ENCODE measurements at regions not wholly inside any gene's neighbourhood (a gene's known extent, or its start where the extent isn't known, plus 50 kb on each side); places are given as distances from the start of the nearest gene placed in this dataset.
A peak's percentile ranks its signal among the peaks of the same experiment; 100 is the strongest.
"Not testable (repeated sequence)": the region's sequence is repeated elsewhere in the genome, so short reads cannot be mapped to it uniquely, and the experiment has no call there.

- no peak for DNase-seq
These were observed 1889.1 kb upstream of the AGA start for GRCh38 chr4:179331362-179331761.

GRCh38 chr4:179344861-179345260 is 1902.6 kb upstream of the AGA start:
- no peak for DNase-seq

- DNase-seq, result no peak
These were observed 1910.0 kb upstream of the AGA start for GRCh38 chr4:179352221-179352620.

- DNase-seq, result no peak
These were observed 1911.5 kb upstream of the AGA start for GRCh38 chr4:179353786-179354185.

- DNase-seq, result no peak
These were observed 1919.8 kb upstream of the AGA start for GRCh38 chr4:179361978-179362486.

- not testable (repeated sequence) for DNase-seq
These were observed 1923.7 kb upstream of the AGA start for GRCh38 chr4:179365932-179366331.

GRCh38 chr4:179372242-179372641 is 1930.0 kb upstream of the AGA start:
- DNase-seq, result no peak

- no peak for DNase-seq
These were observed 1930.5 kb upstream of the AGA start for GRCh38 chr4:179372746-179373145.

GRCh38 chr4:179378847-179379246 is 1936.6 kb upstream of the AGA start:
- DNase-seq, result not testable (repeated sequence)

- DNase-seq, result no peak
These were observed 1950.5 kb upstream of the AGA start for GRCh38 chr4:179392787-179393186.

- no peak for DNase-seq
These were observed 1956.2 kb upstream of the AGA start for GRCh38 chr4:179398414-179398813.

- no peak for DNase-seq
These were observed 1957.0 kb upstream of the AGA start for GRCh38 chr4:179399054-179399782.

GRCh38 chr4:179415037-179415846 is 1973.0 kb upstream of the AGA start:
- DNase-seq, result peak; percentile 2

GRCh38 chr4:179415847-179416223 is 1973.6 kb upstream of the AGA start:
- DNase-seq, result no peak

- DNase-seq, result no peak
These were observed 1975.1 kb upstream of the AGA start for GRCh38 chr4:179417357-179417756.

GRCh38 chr4:179437962-179438361 is 1995.7 kb upstream of the AGA start:
- no peak for DNase-seq

- DNase-seq, result no peak
These were observed 1999.4 kb upstream of the AGA start for GRCh38 chr4:179441596-179441995.

GRCh38 chr4:179447308-179447707 is 2005.1 kb upstream of the AGA start:
- DNase-seq, result no peak

GRCh38 chr4:179465131-179465797 is 2023.0 kb upstream of the AGA start:
- DNase-seq, result peak; percentile 5

- DNase-seq, result no peak
These were observed 2025.6 kb upstream of the AGA start for GRCh38 chr4:179467878-179468277.

- no peak for DNase-seq
These were observed 2029.9 kb upstream of the AGA start for GRCh38 chr4:179472164-179472563.

- no peak for DNase-seq
These were observed 2036.4 kb upstream of the AGA start for GRCh38 chr4:179478608-179479007.

GRCh38 chr4:179485781-179486180 is 2043.5 kb upstream of the AGA start:
- DNase-seq, result no peak
